Heart left ventricle (tissue), 13 donors: ENCODE measurements at regions not wholly inside any gene's neighbourhood (a gene's known extent, or its start where the extent isn't known, plus 50 kb on each side); places are given as distances from the start of the nearest gene placed in this dataset.

Experiments
- CTCF ChIP-seq, 12 donors: fragments of 200-600 bp; sonication (generic) in 4 of 12; IDR thresholded peaks; one replicate each; pipeline versions ENCODE4 v1.5.0 to v1.8.0; 2018 to 2022; ENCODE audit warnings: antibody characterized with exemption in 12 of 12, mild to moderate bottlenecking in 5 of 12
- POLR2A ChIP-seq, 2 donors: fragments of 450-650 bp; IDR thresholded peaks; one replicate each; pipeline ENCODE4 v1.6.1; 2017; ENCODE audit warnings: antibody characterized with exemption in 2 of 2, mild to moderate bottlenecking in 2 of 2, moderate library complexity in 2 of 2
- donor health status: ischemic (EF 13 %, LVEDD 7.1; RV severe dilation, severe dysfunction).
- donor health status: DM: no; HTN: yes; CAD: no.
- donor health status: DM: no; HTN: no; CAD: no.
- donor health status: ischemic (EF 25% LVEDD 6.9; RV normal size, moderate dysfunction).
- donor health status: ischemic (EF 25% LVEDD 5.7; RV mildly dilated, moderate dysfunction).
- donor health status: ischemic (EF 35%, LVEDD 5.7; RV mildly dilated, moderate dysfunction).
- donor health status: nonischemic (EF 11% LVEDD 7.7; RV severe dilation, severe dysfunction).
- donor health status: DM: yes; HTN: yes; CAD: no.
- donor health status: PGD.
- donor health status: ischemic (EF 29% LVEDD 5.4; RV normal size, mild dysfunction).
- donor health status: nonischemic (EF 23%, LVEDD 6.1; RV moderate dilation, normal function).

GRCh38 chr6:114446342-114446741 lies 103.5 kb upstream of the HS3ST5 start:
- no peak for TF ChIP-seq CTCF (IDR thresholded peaks at IDR 0.05)
- TF ChIP-seq POLR2A (IDR thresholded peaks at IDR 0.05), result no peak
